HEK293T (cell line): ENCODE measurements at regions not wholly inside any gene's neighbourhood (a gene's known extent, or its start where the extent isn't known, plus 50 kb on each side); places are given as distances from the start of the nearest gene placed in this dataset.

Experiments used
- ARNT ChIP-seq: fragments of 450-650 bp; IDR thresholded peaks from 2 replicates; pipeline ENCODE4 v1.6.1; 2017; ENCODE audit warnings: mild to moderate bottlenecking
- LEF1 ChIP-seq: fragments of 450-650 bp; IDR thresholded peaks from 2 replicates; pipeline ENCODE4 v1.6.1; 2017; ENCODE audit warnings: mild to moderate bottlenecking, borderline replicate concordance
- NFRKB ChIP-seq: fragments of 450-650 bp; IDR thresholded peaks from 2 replicates; pipeline ENCODE4 v1.6.1; 2016; ENCODE audit warnings: mild to moderate bottlenecking, moderate library complexity
- PKNOX1 ChIP-seq: fragments of 450-650 bp; IDR thresholded peaks from 2 replicates; pipeline ENCODE4 v1.6.1; 2016

DNA sequence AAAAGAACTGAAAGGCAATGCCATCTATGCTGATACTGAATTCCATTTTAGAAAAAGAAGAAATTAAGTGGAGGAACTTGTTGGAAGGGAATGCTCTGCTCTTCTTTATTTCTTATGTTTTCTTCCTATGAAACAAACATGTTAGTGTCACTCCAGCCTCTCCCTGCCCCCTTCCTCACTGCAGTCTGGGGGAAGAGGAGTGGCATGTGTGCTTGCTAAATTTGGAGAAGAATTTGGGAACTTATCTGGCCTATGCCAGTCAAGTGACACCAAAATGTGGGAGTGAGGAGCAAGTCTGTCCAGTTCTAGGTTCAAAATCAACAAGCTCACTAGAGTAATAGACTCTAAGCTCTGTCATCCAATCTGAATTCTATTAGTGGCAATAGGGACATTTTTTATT lies 214.6 kb downstream of the RBM26 start:
- no peak for TF ChIP-seq NFRKB
- TF ChIP-seq ARNT: no peak
- no peak for TF ChIP-seq PKNOX1
- no peak for TF ChIP-seq LEF1
